ENCODE measurements at regions not wholly inside any gene's neighbourhood (a gene's known extent, or its start where the extent isn't known, plus 50 kb on each side); places are given as distances from the start of the nearest gene placed in this dataset.

- no peak overlapping the region for H3K4me3 ChIP-seq (ENCODE audit: low read depth, low read length)
Measured at GRCh38 chr12:29990971-29991370, 207.2 kb upstream of the TMTC1 start.

- no peak overlapping the region for H3K4me3 ChIP-seq (ENCODE audit: low read depth, low read length)
Measured at GRCh38 chr12:29983851-29984250, 200.1 kb upstream of the TMTC1 start.

- no peak overlapping the region for H3K4me3 ChIP-seq (ENCODE audit: low read depth, low read length)
Measured at GRCh38 chr12:29980304-29980703, 196.6 kb upstream of the TMTC1 start.

GRCh38 chr12:29971446-29971845 lies 187.7 kb upstream of the TMTC1 start:
- H3K4me3 ChIP-seq (ENCODE audit: low read depth, low read length), result no peak overlapping the region

- H3K4me3 ChIP-seq (ENCODE audit: low read depth, low read length), result no peak overlapping the region
Measured at GRCh38 chr12:29970501-29970900, 186.8 kb upstream of the TMTC1 start.

GRCh38 chr12:29962276-29963035 lies 178.7 kb upstream of the TMTC1 start:
- H3K4me3 ChIP-seq (ENCODE audit: low read depth, low read length), result no peak overlapping the region

GRCh38 chr12:29961231-29961630 lies 177.5 kb upstream of the TMTC1 start:
- no peak overlapping the region for H3K4me3 ChIP-seq (ENCODE audit: low read depth, low read length)

GRCh38 chr12:29960122-29960521 lies 176.4 kb upstream of the TMTC1 start:
- no peak overlapping the region for H3K4me3 ChIP-seq (ENCODE audit: low read depth, low read length)

GRCh38 chr12:29957835-29958234 lies 174.1 kb upstream of the TMTC1 start:
- no peak overlapping the region for H3K4me3 ChIP-seq (ENCODE audit: low read depth, low read length)

GRCh38 chr12:29945904-29946303 lies 162.2 kb upstream of the TMTC1 start:
- no peak overlapping the region for H3K4me3 ChIP-seq (ENCODE audit: low read depth, low read length)

- H3K4me3 ChIP-seq (ENCODE audit: low read depth, low read length), result no peak overlapping the region
Measured at GRCh38 chr12:29944269-29945000, 160.7 kb upstream of the TMTC1 start.

GRCh38 chr12:29943683-29944082 lies 159.9 kb upstream of the TMTC1 start:
- no peak overlapping the region for H3K4me3 ChIP-seq (ENCODE audit: low read depth, low read length)

- no peak overlapping the region for H3K4me3 ChIP-seq (ENCODE audit: low read depth, low read length)
Measured at GRCh38 chr12:29940811-29941210, 157.1 kb upstream of the TMTC1 start.

GRCh38 chr12:29930503-29930902 lies 146.8 kb upstream of the TMTC1 start:
- H3K4me3 ChIP-seq (ENCODE audit: low read depth, low read length), result no peak overlapping the region

GRCh38 chr12:29929295-29929694 lies 145.6 kb upstream of the TMTC1 start:
- no peak overlapping the region for H3K4me3 ChIP-seq (ENCODE audit: low read depth, low read length)

- no peak overlapping the region for H3K4me3 ChIP-seq (ENCODE audit: low read depth, low read length)
Measured at GRCh38 chr12:29921307-29921706, 137.6 kb upstream of the TMTC1 start.

- H3K4me3 ChIP-seq (ENCODE audit: low read depth, low read length), result no peak overlapping the region
Measured at GRCh38 chr12:29908157-29908556, 124.4 kb upstream of the TMTC1 start.

- no peak overlapping the region for H3K4me3 ChIP-seq (ENCODE audit: low read depth, low read length)
Measured at GRCh38 chr12:29907461-29907860, 123.7 kb upstream of the TMTC1 start.

GRCh38 chr12:29902043-29902442 lies 118.3 kb upstream of the TMTC1 start:
- H3K4me3 ChIP-seq (ENCODE audit: low read depth, low read length), result no peak overlapping the region

GRCh38 chr12:29901585-29901984 lies 117.8 kb upstream of the TMTC1 start:
- H3K4me3 ChIP-seq (ENCODE audit: low read depth, low read length), result no peak overlapping the region

- no peak overlapping the region for H3K4me3 ChIP-seq (ENCODE audit: low read depth, low read length)
Measured at GRCh38 chr12:29899212-29899931, 115.6 kb upstream of the TMTC1 start.

- H3K4me3 ChIP-seq (ENCODE audit: low read depth, low read length), result no peak overlapping the region
Measured at GRCh38 chr12:29895966-29896365, 112.2 kb upstream of the TMTC1 start.
